ENCODE measurements at regions not wholly inside any gene's neighbourhood (a gene's known extent, or its start where the extent isn't known, plus 50 kb on each side); places are given as distances from the start of the nearest gene placed in this dataset.

DNA sequence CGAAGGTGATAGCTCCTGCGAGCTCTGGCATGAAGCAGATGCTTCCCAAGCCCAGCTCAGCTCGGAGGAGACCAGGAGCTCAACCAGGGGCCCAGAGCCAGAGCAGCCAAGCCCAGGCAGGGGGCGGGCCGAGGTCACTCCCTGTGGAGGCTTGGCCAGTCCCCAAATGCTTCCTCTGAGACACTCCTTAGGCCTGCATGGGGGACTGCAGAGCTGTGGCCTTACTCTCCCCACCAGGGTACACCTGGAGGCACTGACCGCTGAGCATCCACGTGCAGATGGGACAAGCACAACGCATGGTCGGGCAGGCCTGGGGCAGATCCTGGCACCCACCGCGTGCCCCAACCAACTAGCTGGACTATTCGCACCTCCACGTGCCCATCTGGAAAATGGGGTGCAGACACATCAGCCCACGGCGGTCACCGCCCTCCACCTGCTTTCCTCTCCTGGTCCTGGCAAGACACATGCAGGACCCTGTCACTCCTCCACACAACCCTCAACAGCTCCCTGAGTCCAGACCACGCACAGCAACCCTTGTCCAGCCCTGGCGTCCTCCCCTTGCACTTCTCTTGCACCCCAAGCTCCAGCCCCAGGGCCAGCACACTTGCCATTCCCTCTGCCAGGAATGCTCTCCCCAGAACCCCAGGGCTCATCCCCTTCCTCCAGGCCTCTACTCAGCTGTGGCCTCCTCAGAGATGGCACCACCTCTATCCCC lies 164.7 kb upstream of the IQSEC1 start:
- H3K36me3 Mint-ChIP-seq (ENCODE audit: low read depth, unreplicated experiment), result peaks cover 13% of the 10 kb centered on the region

DNA sequence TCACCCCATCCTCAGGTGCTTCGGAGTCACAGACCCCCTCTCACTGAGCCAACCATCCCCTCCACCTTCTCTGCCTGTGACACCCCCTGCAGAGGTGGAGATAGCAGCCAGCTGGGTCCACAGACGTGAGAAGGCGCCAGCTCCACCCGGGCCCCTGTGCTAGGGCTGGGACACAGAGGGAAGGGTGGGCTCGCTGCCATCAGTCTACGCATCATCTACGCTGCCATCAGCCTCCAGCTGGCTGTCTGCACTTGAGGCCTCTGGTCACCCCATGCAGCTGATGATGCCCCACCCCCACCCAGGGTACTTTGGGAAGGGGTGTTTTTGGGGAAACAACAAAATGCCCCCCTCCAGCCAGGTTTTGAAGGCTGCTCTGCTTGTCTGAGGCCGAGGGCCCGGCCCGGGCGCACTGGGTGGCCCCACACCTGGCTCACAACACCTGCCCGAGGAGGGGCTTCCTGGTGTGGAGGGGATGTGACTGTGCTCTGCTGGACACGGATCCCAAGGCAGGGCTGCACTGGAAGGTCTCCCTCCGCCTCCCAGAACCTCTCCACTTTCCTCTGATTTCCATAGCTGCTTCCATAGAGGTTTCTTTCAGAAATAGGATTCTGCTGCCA lies 163.4 kb upstream of the IQSEC1 start:
- Mint-ChIP-seq H3K4me3 (ENCODE audit: unreplicated experiment) (no peak overlapping the region), H3K27me3 (ENCODE audit: unreplicated experiment) (peaks cover 8% of the 10 kb centered on the region), H3K36me3 (ENCODE audit: low read depth, unreplicated experiment) (peaks cover 12% of the 10 kb centered on the region), H3K27ac (ENCODE audit: unreplicated experiment) (no peak overlapping the region), H3K4me1 (ENCODE audit: unreplicated experiment) (peaks cover 15% of the 10 kb centered on the region), H3K9me3 (ENCODE audit: unreplicated experiment) (no peaks in the 10 kb centered on the region)
- no peak for DNase-seq (ENCODE audit: low spot score)
- TF ChIP-seq, protein P1, sequence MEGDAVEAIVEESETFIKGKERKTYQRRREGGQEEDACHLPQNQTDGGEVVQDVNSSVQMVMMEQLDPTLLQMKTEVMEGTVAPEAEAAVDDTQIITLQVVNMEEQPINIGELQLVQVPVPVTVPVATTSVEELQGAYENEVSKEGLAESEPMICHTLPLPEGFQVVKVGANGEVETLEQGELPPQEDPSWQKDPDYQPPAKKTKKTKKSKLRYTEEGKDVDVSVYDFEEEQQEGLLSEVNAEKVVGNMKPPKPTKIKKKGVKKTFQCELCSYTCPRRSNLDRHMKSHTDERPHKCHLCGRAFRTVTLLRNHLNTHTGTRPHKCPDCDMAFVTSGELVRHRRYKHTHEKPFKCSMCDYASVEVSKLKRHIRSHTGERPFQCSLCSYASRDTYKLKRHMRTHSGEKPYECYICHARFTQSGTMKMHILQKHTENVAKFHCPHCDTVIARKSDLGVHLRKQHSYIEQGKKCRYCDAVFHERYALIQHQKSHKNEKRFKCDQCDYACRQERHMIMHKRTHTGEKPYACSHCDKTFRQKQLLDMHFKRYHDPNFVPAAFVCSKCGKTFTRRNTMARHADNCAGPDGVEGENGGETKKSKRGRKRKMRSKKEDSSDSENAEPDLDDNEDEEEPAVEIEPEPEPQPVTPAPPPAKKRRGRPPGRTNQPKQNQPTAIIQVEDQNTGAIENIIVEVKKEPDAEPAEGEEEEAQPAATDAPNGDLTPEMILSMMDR (IDR thresholded peaks at IDR 0.05; ENCODE audit: unreplicated experiment), result no peak

More for the DNA sequence above, 164.7 kb upstream of the IQSEC1 start:
- peaks cover 15% of the 10 kb centered on the region for H3K4me1 Mint-ChIP-seq (ENCODE audit: unreplicated experiment)
- no peaks in the 10 kb centered on the region for H3K9me3 Mint-ChIP-seq (ENCODE audit: unreplicated experiment)
- no peak for DNase-seq (ENCODE audit: low spot score)
- H3K4me3 Mint-ChIP-seq (ENCODE audit: unreplicated experiment), result no peak overlapping the region
- TF ChIP-seq, protein P1 (IDR thresholded peaks at IDR 0.05; ENCODE audit: unreplicated experiment), result no peak
- H3K27ac Mint-ChIP-seq (ENCODE audit: unreplicated experiment), result no peak overlapping the region
- H3K27me3 Mint-ChIP-seq (ENCODE audit: unreplicated experiment), result peaks cover 8% of the 10 kb centered on the region

DNA sequence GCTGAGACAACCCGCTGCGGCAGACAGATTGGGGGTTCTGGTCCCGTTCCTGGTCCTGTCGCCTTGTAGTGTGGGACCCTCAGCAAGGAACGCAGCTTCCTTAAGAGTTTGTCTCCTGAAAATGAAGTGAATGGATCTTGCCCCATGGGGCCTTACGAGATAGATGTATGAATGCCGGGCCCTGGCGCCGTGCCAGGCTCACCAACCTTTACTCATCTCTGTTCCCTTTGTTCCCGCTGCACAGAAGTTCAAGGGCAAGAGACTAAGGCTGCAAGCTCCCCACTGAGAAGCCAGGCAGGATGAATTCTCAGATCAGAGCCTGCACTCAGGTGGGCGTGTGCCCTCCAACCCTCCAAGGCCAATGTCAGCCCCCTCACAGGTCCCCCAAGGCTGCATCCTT lies 162.7 kb upstream of the IQSEC1 start:
- H3K9me3 Mint-ChIP-seq (ENCODE audit: unreplicated experiment), result no peaks in the 10 kb centered on the region
- no peak for DNase-seq (ENCODE audit: low spot score)
- H3K27ac Mint-ChIP-seq (ENCODE audit: unreplicated experiment), result no peak overlapping the region
- TF ChIP-seq, protein P1 (IDR thresholded peaks at IDR 0.05; ENCODE audit: unreplicated experiment), result no peak
- peak overlapping the region; percentile 11 for H3K4me3 Mint-ChIP-seq (ENCODE audit: unreplicated experiment)
- peaks cover 8% of the 10 kb centered on the region for H3K27me3 Mint-ChIP-seq (ENCODE audit: unreplicated experiment)
- peaks cover 15% of the 10 kb centered on the region for H3K4me1 Mint-ChIP-seq (ENCODE audit: unreplicated experiment)
- H3K36me3 Mint-ChIP-seq (ENCODE audit: low read depth, unreplicated experiment), result peaks cover 11% of the 10 kb centered on the region

DNA sequence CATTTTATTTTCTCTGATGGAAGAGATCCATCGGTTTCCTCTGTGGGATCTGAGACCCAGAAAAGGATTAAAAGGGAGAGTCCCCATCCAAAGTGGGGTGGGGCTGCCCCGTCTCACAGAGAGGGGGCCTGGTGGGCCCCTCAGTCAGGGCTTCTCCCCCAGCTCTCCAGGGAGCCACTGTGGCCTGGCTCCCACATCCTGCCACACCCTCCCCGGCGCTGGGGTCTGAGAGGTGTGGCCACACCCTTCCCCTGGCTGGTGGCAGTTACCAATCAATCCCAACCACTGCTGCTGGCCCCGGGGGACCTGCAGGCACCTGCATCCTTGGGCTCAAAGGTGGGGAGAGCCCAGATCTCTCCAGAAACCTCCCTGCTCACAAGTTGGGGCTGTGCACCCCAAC lies 161.8 kb upstream of the IQSEC1 start:
- TF ChIP-seq, protein P1 (IDR thresholded peaks at IDR 0.05; ENCODE audit: unreplicated experiment), result no peak
- H3K27ac Mint-ChIP-seq (ENCODE audit: unreplicated experiment), result no peak overlapping the region
- peaks cover 11% of the 10 kb centered on the region for H3K36me3 Mint-ChIP-seq (ENCODE audit: low read depth, unreplicated experiment)
- no peak for DNase-seq (ENCODE audit: low spot score)
- H3K27me3 Mint-ChIP-seq (ENCODE audit: unreplicated experiment), result peaks cover 8% of the 10 kb centered on the region
- no peaks in the 10 kb centered on the region for H3K9me3 Mint-ChIP-seq (ENCODE audit: unreplicated experiment)
- peaks cover 15% of the 10 kb centered on the region for H3K4me1 Mint-ChIP-seq (ENCODE audit: unreplicated experiment)
- no peak overlapping the region for H3K4me3 Mint-ChIP-seq (ENCODE audit: unreplicated experiment)

DNA sequence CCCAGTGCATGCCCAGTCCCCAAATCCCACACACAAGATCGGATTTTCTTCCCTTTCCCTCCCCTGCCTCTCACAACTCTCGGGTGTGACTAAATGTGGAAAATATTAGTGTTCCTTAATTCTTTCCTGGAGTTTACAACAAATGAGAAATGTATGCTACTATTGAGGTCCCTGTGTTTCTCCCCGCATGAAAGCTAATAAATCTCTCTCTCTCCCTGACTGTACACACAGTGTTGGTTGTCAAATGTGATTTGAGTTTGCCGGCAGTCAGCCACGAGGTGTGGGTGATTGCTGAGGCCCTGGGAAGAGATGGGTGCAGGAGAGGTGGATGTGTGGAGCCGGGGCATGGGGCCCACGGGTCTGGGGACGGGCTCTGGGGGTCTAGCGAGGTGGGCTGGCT lies 161.4 kb upstream of the IQSEC1 start:
- H3K27ac Mint-ChIP-seq (ENCODE audit: unreplicated experiment), result no peak overlapping the region

More for the DNA sequence above, 161.4 kb upstream of the IQSEC1 start:
- Mint-ChIP-seq H3K9me3 (ENCODE audit: unreplicated experiment) (no peaks in the 10 kb centered on the region), H3K4me1 (ENCODE audit: unreplicated experiment) (peaks cover 15% of the 10 kb centered on the region), H3K36me3 (ENCODE audit: low read depth, unreplicated experiment) (peaks cover 11% of the 10 kb centered on the region), H3K27me3 (ENCODE audit: unreplicated experiment) (peaks cover 5% of the 10 kb centered on the region), H3K4me3 (ENCODE audit: unreplicated experiment) (no peak overlapping the region)
- DNase-seq (ENCODE audit: low spot score), result no peak
- TF ChIP-seq, protein P1 (IDR thresholded peaks at IDR 0.05; ENCODE audit: unreplicated experiment), result no peak

Measured in endothelial cell (in vitro differentiated cells).